ENCODE measurements at regions not wholly inside any gene's neighbourhood (a gene's known extent, or its start where the extent isn't known, plus 50 kb on each side); places are given as distances from the start of the nearest gene placed in this dataset.

GRCh38 chr7:84664626-84665025 lies 470.0 kb upstream of the SEMA3A start:
- no peaks in the 10 kb centered on the region for H3K27me3 ChIP-seq (replicated peaks; ENCODE audit: insufficient read depth, low read length)
- no peak overlapping the region for H3K27ac ChIP-seq (ENCODE audit: low read length)
- H3F3A ChIP-seq (ENCODE audit: insufficient read depth, low read length) = no peaks in the 10 kb centered on the region
- no peak overlapping the region for H3K9ac ChIP-seq (ENCODE audit: low read length)
- H2AFZ ChIP-seq (ENCODE audit: low read length) = no peak overlapping the region
- no peak overlapping the region for H3K4me2 ChIP-seq (ENCODE audit: low read depth, low read length)
- H3K4me1 ChIP-seq (ENCODE audit: low read length) = 0 out of 2 replicates have a peak, but pooled peaks cover 4% of the 10 kb centered on the region
- no peaks in the 10 kb centered on the region; the same call in 1 of the 2 replicates for H3K9me2 ChIP-seq (replicated peaks; ENCODE audit: insufficient read depth, low read length)
- TF ChIP-seq, protein P1, sequence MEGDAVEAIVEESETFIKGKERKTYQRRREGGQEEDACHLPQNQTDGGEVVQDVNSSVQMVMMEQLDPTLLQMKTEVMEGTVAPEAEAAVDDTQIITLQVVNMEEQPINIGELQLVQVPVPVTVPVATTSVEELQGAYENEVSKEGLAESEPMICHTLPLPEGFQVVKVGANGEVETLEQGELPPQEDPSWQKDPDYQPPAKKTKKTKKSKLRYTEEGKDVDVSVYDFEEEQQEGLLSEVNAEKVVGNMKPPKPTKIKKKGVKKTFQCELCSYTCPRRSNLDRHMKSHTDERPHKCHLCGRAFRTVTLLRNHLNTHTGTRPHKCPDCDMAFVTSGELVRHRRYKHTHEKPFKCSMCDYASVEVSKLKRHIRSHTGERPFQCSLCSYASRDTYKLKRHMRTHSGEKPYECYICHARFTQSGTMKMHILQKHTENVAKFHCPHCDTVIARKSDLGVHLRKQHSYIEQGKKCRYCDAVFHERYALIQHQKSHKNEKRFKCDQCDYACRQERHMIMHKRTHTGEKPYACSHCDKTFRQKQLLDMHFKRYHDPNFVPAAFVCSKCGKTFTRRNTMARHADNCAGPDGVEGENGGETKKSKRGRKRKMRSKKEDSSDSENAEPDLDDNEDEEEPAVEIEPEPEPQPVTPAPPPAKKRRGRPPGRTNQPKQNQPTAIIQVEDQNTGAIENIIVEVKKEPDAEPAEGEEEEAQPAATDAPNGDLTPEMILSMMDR (IDR thresholded peaks at IDR 0.05; ENCODE audit: low read length) = no peak
- TF ChIP-seq EZH2 (optimal IDR thresholded peaks at IDR 0.05; ENCODE audit: low read depth, low read length) (no peak), EZH2phosphoT487 (IDR thresholded peaks at IDR 0.05; ENCODE audit: low read length) (no peak)
- no peak for DNase-seq
- H3K36me3 ChIP-seq (replicated peaks; ENCODE audit: insufficient read depth, low read length) = no peaks in the 10 kb centered on the region
- H3K4me3 ChIP-seq (ENCODE audit: low read length) = no peak overlapping the region
- no peaks in the 10 kb centered on the region for H4K20me1 ChIP-seq (ENCODE audit: insufficient read depth, low read length)
- H3K79me2 ChIP-seq (ENCODE audit: low read length) = no peaks in the 10 kb centered on the region
- H3K9me3 ChIP-seq (replicated peaks; ENCODE audit: insufficient read depth, low read length) = no peaks in the 10 kb centered on the region

DNA sequence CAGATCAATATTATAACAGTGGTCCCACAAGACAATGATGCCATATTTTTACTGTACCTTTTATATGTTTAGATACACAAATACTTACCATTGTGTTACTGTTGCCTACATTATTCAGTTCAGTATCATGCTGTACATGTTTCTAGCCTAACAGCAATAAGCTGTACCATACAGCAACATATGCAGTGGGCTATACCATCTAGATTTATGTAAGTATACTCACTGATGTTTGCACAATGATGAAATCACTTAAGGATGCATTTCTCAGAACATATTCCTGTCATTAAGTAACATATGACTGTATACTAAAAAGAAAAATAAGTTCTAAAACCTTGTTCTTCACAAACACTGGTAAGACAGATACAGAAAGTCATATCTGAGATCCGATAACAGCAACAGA lies 468.6 kb upstream of the SEMA3A start:
- no peak for DNase-seq
- H3F3A ChIP-seq (ENCODE audit: insufficient read depth, low read length) = no peaks in the 10 kb centered on the region
- H3K9me3 ChIP-seq (replicated peaks; ENCODE audit: insufficient read depth, low read length) = no peaks in the 10 kb centered on the region
- no peaks in the 10 kb centered on the region for H3K36me3 ChIP-seq (replicated peaks; ENCODE audit: insufficient read depth, low read length)
- no peaks in the 10 kb centered on the region for H3K27me3 ChIP-seq (replicated peaks; ENCODE audit: insufficient read depth, low read length)
- H3K79me2 ChIP-seq (ENCODE audit: low read length) = no peaks in the 10 kb centered on the region
- H3K27ac ChIP-seq (ENCODE audit: low read length) = no peak overlapping the region
- no peaks in the 10 kb centered on the region; the same call in 1 of the 2 replicates for H3K9me2 ChIP-seq (replicated peaks; ENCODE audit: insufficient read depth, low read length)
- H4K20me1 ChIP-seq (ENCODE audit: insufficient read depth, low read length) = no peaks in the 10 kb centered on the region
- H3K4me1 ChIP-seq (ENCODE audit: low read length) = 0 out of 2 replicates have a peak, but pooled peaks cover 4% of the 10 kb centered on the region
- TF ChIP-seq, protein P1 (IDR thresholded peaks at IDR 0.05; ENCODE audit: low read length) = no peak
- no peak for TF ChIP-seq EZH2 (optimal IDR thresholded peaks at IDR 0.05; ENCODE audit: low read depth, low read length)
- TF ChIP-seq EZH2phosphoT487 (IDR thresholded peaks at IDR 0.05; ENCODE audit: low read length) = no peak
- no peak overlapping the region for H3K4me3 ChIP-seq (ENCODE audit: low read length)
- H3K9ac ChIP-seq (ENCODE audit: low read length) = no peak overlapping the region
- H2AFZ ChIP-seq (ENCODE audit: low read length) = peak overlapping the region; percentile 12
- H3K4me2 ChIP-seq (ENCODE audit: low read depth, low read length) = 0 out of 2 replicates have a peak overlapping the region, but pooled peaks have one; percentile 23

- Histone ChIP-seq H3K79me2 (ENCODE audit: low read length) (no peaks in the 10 kb centered on the region), H3K4me1 (ENCODE audit: low read length) (0 out of 2 replicates have a peak, but pooled peaks cover 2% of the 10 kb centered on the region), H3K36me3 (replicated peaks; ENCODE audit: insufficient read depth, low read length) (no peaks in the 10 kb centered on the region), H3K4me3 (ENCODE audit: low read length) (no peak overlapping the region), H3K27me3 (replicated peaks; ENCODE audit: insufficient read depth, low read length) (no peaks in the 10 kb centered on the region), H3K9me2 (replicated peaks; ENCODE audit: insufficient read depth, low read length) (no peaks in the 10 kb centered on the region), H3K4me2 (ENCODE audit: low read depth, low read length) (no peak overlapping the region), H2AFZ (ENCODE audit: low read length) (no peak overlapping the region), H3K27ac (ENCODE audit: low read length) (no peak overlapping the region), H3K9me3 (replicated peaks; ENCODE audit: insufficient read depth, low read length) (no peaks in the 10 kb centered on the region), H3K9ac (ENCODE audit: low read length) (no peak overlapping the region), H4K20me1 (ENCODE audit: insufficient read depth, low read length) (no peaks in the 10 kb centered on the region), H3F3A (ENCODE audit: insufficient read depth, low read length) (no peaks in the 10 kb centered on the region)
- TF ChIP-seq, protein P1 (IDR thresholded peaks at IDR 0.05; ENCODE audit: low read length) = no peak
- TF ChIP-seq EZH2phosphoT487 (IDR thresholded peaks at IDR 0.05; ENCODE audit: low read length) (no peak), EZH2 (optimal IDR thresholded peaks at IDR 0.05; ENCODE audit: low read depth, low read length) (no peak)
- DNase-seq = no peak
Measured at GRCh38 chr7:84658286-84658685, 463.7 kb upstream of the SEMA3A start.

Measured in MM.1S (cell line).